ENCODE measurements at regions not wholly inside any gene's neighbourhood (a gene's known extent, or its start where the extent isn't known, plus 50 kb on each side); places are given as distances from the start of the nearest gene placed in this dataset.

DNA sequence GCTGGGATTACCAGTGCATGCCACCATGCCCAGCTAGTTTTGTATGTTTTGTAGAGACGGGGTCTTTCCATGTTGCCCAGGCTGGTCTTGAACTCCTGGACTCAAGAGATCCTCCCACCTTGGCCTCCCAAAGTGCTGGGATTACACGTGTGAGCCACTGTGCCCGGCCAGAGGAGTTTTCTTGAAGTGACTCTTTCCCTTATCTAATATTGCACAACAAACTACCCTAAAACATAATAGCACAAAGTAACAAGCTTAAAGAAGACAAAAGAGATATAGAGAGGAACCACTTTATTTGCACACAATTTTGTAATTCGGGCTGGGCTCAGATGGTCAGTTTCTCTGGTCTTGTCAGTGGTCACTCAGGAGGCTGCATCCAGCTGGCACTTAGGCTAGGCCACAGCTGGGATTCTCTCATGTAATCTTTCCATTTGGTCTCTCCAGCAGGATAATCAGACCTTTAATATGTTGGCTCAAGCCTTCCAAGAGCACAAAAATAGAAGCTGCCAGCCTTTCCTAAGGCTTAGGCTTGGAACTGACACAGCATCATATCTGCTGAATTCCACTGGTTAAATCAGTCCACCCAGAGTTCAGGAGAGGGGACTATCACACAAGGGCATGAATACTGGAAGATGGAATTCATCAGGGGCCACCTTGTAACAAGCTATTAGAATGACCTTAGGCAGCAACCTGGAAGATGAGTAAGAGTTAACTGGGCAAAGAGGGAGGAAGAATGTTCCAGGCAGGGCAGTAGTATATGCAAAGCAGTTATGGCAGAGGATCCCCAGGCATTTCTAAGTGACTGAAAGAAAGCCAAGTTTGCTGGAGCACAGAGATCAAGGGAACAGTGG is 56.7 kb upstream of the PNRC1 start:
- H3K4me3 ChIP-seq, result no peak overlapping the region
- DNase-seq (ENCODE audit: low spot score in 2 of 2), result peak in 1 of 2 donors; percentile 77
- intact Hi-C loops (cut with DNase I), result loop anchor here (1.0 to 5.0 kb wide), 4 partner anchors 11 to 328 kb away; partner anchors contain the start of genes PNRC1 and UBE2J1
- H3K9me3 ChIP-seq, result no peaks in the 10 kb centered on the region
- no peaks in the 10 kb centered on the region for H3K36me3 ChIP-seq
- TF ChIP-seq, protein P1, sequence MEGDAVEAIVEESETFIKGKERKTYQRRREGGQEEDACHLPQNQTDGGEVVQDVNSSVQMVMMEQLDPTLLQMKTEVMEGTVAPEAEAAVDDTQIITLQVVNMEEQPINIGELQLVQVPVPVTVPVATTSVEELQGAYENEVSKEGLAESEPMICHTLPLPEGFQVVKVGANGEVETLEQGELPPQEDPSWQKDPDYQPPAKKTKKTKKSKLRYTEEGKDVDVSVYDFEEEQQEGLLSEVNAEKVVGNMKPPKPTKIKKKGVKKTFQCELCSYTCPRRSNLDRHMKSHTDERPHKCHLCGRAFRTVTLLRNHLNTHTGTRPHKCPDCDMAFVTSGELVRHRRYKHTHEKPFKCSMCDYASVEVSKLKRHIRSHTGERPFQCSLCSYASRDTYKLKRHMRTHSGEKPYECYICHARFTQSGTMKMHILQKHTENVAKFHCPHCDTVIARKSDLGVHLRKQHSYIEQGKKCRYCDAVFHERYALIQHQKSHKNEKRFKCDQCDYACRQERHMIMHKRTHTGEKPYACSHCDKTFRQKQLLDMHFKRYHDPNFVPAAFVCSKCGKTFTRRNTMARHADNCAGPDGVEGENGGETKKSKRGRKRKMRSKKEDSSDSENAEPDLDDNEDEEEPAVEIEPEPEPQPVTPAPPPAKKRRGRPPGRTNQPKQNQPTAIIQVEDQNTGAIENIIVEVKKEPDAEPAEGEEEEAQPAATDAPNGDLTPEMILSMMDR (IDR thresholded peaks at IDR 0.05), result no peak
- peak overlapping the region; percentile 75 to 81 for H3K27ac ChIP-seq
- no peaks in the 10 kb centered on the region for H3K27me3 ChIP-seq
- peaks cover 7 to 33% of the 10 kb centered on the region in 2 donors for H3K4me1 ChIP-seq

DNA sequence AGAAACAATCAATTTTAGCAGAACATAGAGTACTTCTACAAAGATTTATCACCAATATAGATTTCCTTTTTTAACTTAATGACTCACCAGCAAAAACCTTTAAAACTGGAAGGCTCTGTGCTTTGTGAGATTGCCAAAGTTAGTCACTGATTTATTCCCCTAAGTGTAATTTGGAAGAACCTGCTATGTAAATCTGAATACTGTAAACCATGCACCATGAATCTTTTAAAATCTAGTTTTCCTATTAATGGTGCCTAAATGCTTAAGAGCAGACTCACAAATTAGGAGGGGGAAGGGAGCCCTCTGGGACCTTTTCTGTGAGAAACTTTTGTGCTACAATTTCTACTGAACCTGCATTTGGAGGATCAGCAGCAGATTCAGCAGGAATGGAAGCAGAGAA is 57.8 kb upstream of the PNRC1 start:
- peak in 1 of 2 donors; percentile 62 for DNase-seq (ENCODE audit: low spot score in 2 of 2)
- no peaks in the 10 kb centered on the region for H3K36me3 ChIP-seq
- intact Hi-C loops (cut with DNase I), result loop anchor here (1.0 to 5.0 kb wide), 4 partner anchors 13 to 330 kb away; partner anchors contain the start of genes PNRC1 and UBE2J1
- no peaks in the 10 kb centered on the region for H3K27me3 ChIP-seq
- TF ChIP-seq, protein P1 (IDR thresholded peaks at IDR 0.05), result no peak
- no peaks in the 10 kb centered on the region for H3K9me3 ChIP-seq
- peak overlapping the region; percentile 75 to 81 for H3K27ac ChIP-seq
- H3K4me3 ChIP-seq, result no peak overlapping the region
- peaks cover 7 to 33% of the 10 kb centered on the region in 2 donors for H3K4me1 ChIP-seq

DNA sequence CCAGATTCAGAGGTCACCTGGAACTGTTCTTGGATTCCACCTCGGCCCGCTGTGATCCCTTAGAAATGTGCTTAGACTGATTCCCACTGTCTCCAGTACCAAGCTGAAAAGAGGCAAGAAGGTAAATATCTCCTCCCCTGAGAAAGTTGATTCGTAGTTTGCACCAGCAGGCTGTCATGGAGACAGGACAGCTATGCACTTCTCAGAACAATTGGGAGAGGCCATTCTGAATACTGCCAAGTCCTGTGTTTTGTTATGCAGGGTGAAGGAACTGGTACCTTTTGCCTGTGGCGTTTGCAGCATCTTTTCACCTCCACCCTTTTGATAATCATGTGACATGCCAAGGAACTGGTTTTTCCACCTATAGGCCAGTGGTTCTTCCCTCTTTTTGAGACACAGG is 58.2 kb upstream of the RNGTT start:
- Histone ChIP-seq H3K9me3 (no peaks in the 10 kb centered on the region), H3K4me3 (no peak overlapping the region), H3K4me1 (peaks cover 7 to 33% of the 10 kb centered on the region in 2 donors), H3K36me3 (no peaks in the 10 kb centered on the region), H3K27ac (peak overlapping the region in 1 of 2 donors; percentile 67), H3K27me3 (no peaks in the 10 kb centered on the region)
- DNase-seq (ENCODE audit: low spot score in 2 of 2), result peak in 1 of 2 donors; percentile 53
- TF ChIP-seq, protein P1 (IDR thresholded peaks at IDR 0.05), result no peak
- intact Hi-C loops (cut with DNase I), result loop anchor here (2.0 to 5.0 kb wide), 3 partner anchors 34 to 331 kb away; partner anchors contain the start of genes PNRC1 and UBE2J1

DNA sequence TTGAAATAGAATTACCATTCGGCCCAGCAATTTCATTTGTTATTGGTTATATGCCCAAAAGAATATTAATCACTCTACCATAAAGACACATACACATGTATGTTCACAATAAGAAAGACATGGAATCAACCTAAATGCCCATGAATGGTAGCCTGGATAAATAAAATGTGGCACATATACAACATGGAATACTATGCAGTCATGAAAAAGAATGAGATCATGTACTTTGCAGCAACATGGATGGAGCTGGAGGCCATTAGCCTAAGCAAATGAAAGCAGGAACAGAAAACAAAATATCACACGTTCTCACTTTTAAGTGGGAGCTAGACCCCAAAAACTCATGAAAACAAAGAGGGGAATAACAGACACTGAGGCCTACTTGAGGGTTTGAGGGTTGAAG is 52.6 kb upstream of the RNGTT start:
- Histone ChIP-seq H3K27me3 (no peaks in the 10 kb centered on the region), H3K4me1 (no peaks in the 10 kb centered on the region), H3K36me3 (no peaks in the 10 kb centered on the region), H3K27ac (no peak overlapping the region), H3K9me3 (no peaks in the 10 kb centered on the region), H3K4me3 (no peak overlapping the region)
- DNase-seq (ENCODE audit: low spot score in 2 of 2), result no peak
- TF ChIP-seq, protein P1 (IDR thresholded peaks at IDR 0.05), result no peak
- intact Hi-C loops (cut with DNase I), result no loop called here

DNA sequence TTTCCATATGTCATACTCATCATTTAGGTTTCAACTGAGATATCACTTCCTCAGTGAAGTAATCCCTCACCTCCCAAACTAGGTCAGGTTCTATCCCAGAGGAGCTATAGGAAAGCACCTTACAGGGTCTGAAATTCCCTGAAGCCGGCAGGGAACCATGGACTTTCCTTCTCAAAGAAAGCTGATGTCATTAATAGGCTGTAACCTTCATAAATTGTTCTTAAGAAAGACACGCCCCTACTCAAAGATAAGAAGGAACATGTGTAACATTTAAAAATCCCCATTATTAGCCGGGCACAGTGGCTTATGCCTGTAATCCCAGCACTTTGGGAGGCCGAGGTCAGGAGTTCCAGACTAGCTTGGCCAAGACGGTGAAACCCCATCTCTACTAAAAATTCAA is 50.0 kb upstream of the RNGTT start:
- TF ChIP-seq, protein P1 (IDR thresholded peaks at IDR 0.05), result no peak
- no peaks in the 10 kb centered on the region for H3K27me3 ChIP-seq
- no peaks in the 10 kb centered on the region for H3K9me3 ChIP-seq
- no peak overlapping the region for H3K4me3 ChIP-seq
- H3K36me3 ChIP-seq, result no peaks in the 10 kb centered on the region
- intact Hi-C loops (cut with DNase I), result no loop called here
- H3K27ac ChIP-seq, result no peak overlapping the region
- DNase-seq (ENCODE audit: low spot score in 2 of 2), result no peak
- H3K4me1 ChIP-seq, result no peaks in the 10 kb centered on the region

Data from ascending aorta (tissue), 2 donors.